ENCODE measurements at regions not wholly inside any gene's neighbourhood (a gene's known extent, or its start where the extent isn't known, plus 50 kb on each side); places are given as distances from the start of the nearest gene placed in this dataset.

DNA sequence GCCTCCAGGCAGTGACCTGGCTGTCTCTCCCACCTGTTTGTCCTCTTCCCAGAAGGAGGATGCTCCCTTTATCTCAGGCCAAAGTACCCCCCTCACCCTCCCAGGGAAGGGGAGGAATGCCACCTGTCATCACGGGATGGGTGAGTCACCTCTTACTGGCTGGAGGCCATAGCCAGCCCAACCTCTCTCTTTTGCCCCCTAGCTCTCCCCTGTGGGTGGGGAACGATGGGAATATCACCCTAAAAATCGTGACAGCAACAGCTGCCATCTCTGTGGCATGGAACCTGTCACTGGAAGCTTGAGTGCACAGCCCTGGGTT lies 137.5 kb upstream of the PTPN1 start:
- no peak for FAIRE-seq
- TF ChIP-seq, protein P1, sequence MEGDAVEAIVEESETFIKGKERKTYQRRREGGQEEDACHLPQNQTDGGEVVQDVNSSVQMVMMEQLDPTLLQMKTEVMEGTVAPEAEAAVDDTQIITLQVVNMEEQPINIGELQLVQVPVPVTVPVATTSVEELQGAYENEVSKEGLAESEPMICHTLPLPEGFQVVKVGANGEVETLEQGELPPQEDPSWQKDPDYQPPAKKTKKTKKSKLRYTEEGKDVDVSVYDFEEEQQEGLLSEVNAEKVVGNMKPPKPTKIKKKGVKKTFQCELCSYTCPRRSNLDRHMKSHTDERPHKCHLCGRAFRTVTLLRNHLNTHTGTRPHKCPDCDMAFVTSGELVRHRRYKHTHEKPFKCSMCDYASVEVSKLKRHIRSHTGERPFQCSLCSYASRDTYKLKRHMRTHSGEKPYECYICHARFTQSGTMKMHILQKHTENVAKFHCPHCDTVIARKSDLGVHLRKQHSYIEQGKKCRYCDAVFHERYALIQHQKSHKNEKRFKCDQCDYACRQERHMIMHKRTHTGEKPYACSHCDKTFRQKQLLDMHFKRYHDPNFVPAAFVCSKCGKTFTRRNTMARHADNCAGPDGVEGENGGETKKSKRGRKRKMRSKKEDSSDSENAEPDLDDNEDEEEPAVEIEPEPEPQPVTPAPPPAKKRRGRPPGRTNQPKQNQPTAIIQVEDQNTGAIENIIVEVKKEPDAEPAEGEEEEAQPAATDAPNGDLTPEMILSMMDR (IDR thresholded peaks at IDR 0.05), result no peak
- Histone ChIP-seq H3K4me1 (peaks cover 30 to 33% (median 30%) of the 10 kb centered on the region in 3 donors), H3K27me3 (no peaks in the 10 kb centered on the region), H3K36me3 (no peaks in the 10 kb centered on the region), H3K4me3 (no peak overlapping the region), H3K27ac (peak overlapping the region in 2 of 4 donors; percentile 42 to 48), H3K9me3 (no peaks in the 10 kb centered on the region)
- intact Hi-C loops (cut with DNase I), result loop anchor here in 1 of 3 donors (10.0 kb wide), 1 partner anchor 82 kb away; no protein-coding TSS in a partner anchor
- WGBS, 2 donors, result 17 to 21% methylated on average over 3 of the region's 3 CpGs
- peak in 2 of 6 donors; percentile 52 to 58 for DNase-seq
- peak; percentile 13 to 44 (median 24) for ATAC-seq

GRCh38 chr20:50373674-50374286 lies 136.4 kb upstream of the PTPN1 start:
- ATAC-seq (no peak), FAIRE-seq (no peak), DNase-seq (no peak)
- Histone ChIP-seq H3K4me3 (no peak overlapping the region), H3K4me1 (peaks cover 35 to 37% (median 36%) of the 10 kb centered on the region in 3 donors), H3K27me3 (no peaks in the 10 kb centered on the region), H3K27ac (no peak overlapping the region), H3K36me3 (no peaks in the 10 kb centered on the region), H3K9me3 (no peaks in the 10 kb centered on the region)
- intact Hi-C loops (cut with DNase I), result loop anchor here in 1 of 3 donors (10.0 kb wide), 1 partner anchor 81 kb away; no protein-coding TSS in a partner anchor
- WGBS, 2 donors, result 59 to 62% methylated on average over 7 of the region's 7 CpGs
- TF ChIP-seq, protein P1 (IDR thresholded peaks at IDR 0.05), result no peak

GRCh38 chr20:50374541-50375078 lies 135.6 kb upstream of the PTPN1 start:
- DNase-seq (no peak), FAIRE-seq (no peak), ATAC-seq (no peak)
- TF ChIP-seq, protein P1 (IDR thresholded peaks at IDR 0.05), result no peak
- 75 to 79% methylated on average over 4 of the region's 4 CpGs for WGBS, 2 donors
- intact Hi-C loops (cut with DNase I), result loop anchor here in 1 of 3 donors (10.0 kb wide), 1 partner anchor 80 kb away; no protein-coding TSS in a partner anchor
- Histone ChIP-seq H3K4me1 (peaks cover 34 to 38% (median 34%) of the 10 kb centered on the region in 3 donors), H3K9me3 (no peaks in the 10 kb centered on the region), H3K36me3 (no peaks in the 10 kb centered on the region), H3K4me3 (no peak overlapping the region), H3K27ac (no peak overlapping the region), H3K27me3 (no peaks in the 10 kb centered on the region)

DNA sequence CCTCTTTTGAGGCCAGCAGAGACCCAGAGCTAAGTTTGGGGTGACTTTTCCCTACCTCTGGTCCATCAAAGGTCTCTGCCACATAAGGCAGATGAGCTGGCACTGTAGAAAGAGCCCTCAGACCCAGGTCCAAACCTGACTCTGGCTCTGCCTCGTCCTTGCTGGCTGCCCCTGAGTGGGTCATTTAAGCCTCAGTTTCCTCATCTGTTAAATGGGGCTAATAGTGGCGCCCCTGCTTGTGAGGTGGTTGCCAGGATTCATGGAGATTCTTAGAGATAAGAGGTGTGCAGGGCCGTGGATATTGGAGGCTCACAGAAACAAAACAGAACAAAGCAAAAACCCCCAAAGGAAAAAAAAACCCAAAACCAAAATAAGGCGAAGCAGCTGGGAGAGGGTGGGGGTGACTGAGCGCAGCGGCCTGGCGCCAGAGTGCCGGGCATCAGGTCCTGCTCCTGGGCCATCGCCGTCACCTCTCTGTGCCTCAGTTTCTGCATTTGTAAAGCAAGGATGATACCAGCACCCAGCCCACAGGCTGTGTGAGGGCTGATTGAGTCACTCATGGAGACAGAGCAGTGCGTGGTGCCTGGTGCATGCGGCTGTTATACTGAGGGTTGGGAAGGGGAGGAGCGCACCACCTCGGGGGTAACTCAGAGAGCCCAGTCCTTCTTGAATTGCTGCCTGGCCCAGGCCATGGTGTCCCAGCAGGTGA lies 133.8 kb upstream of the PTPN1 start:
- Histone ChIP-seq H3K4me3 (no peak overlapping the region), H3K9me3 (no peaks in the 10 kb centered on the region), H3K27me3 (no peaks in the 10 kb centered on the region), H3K4me1 (peaks cover 34 to 40% (median 39%) of the 10 kb centered on the region in 3 donors), H3K27ac (no peak overlapping the region), H3K36me3 (no peaks in the 10 kb centered on the region)
- 90 to 94% methylated on average over 14 of the region's 14 CpGs for WGBS, 2 donors
- DNase-seq (no peak), FAIRE-seq (no peak), ATAC-seq (no peak)
- TF ChIP-seq, protein P1 (IDR thresholded peaks at IDR 0.05), result no peak
- intact Hi-C loops (cut with DNase I), result loop anchor here in 1 of 3 donors (10.0 kb wide), 1 partner anchor 78 kb away; no protein-coding TSS in a partner anchor

Data from pancreas (tissue), 10 donors.